Pons (tissue), 1 donor: ENCODE measurements at regions not wholly inside any gene's neighbourhood (a gene's known extent, or its start where the extent isn't known, plus 50 kb on each side); places are given as distances from the start of the nearest gene placed in this dataset.

Experiments
- DNase-seq: peaks from one replicate; pipeline ENCODE4 v3.0.0-alpha.2; 2016; ENCODE audit warnings: low spot score

GRCh38 chr4:188197566-188197965 lies 58.3 kb downstream of the TRIML1 start:
- no peak for DNase-seq

DNA sequence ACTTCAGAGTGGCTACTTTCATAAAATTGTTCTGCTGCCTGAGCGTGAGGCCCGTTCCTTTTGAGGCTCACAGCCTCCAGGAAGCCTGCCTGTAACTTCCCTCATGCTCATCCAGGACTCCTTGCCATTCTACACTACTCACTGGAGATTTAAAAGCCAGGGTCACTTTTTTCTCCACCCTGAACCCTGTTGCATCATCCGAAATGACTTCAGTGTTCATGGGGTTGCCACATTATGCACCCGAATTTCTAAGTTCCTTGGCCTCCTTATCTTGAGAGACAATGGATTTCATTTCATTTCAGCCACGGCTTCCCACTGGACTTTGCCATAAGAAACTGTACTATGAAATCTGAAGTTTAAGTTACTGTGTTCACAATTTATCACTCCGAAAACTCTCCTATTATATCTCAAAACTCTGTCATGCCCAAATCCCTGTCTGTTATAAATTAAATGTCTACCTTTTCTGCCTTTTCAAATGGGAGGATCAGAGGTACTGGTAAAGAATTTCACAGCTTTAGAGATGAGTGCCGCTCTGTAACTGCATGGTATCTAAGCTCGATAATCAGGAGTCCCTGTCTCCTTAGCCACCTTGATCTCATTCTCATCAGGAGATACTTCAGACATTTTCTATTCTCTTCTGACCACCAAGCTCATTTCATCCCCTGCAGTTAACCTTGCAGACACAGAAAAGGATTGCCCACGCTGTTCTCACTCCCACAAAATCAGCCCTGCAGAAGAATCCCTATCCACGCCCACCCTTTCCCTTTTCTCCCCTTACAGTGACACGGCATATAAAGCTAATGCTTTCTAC lies 59.9 kb downstream of the TRIML1 start:
- DNase-seq: no peak

- no peak for DNase-seq
These were observed 62.6 kb downstream of the TRIML1 start for GRCh38 chr4:188201851-188202250.

- DNase-seq: no peak
These were observed 67.5 kb downstream of the TRIML1 start for GRCh38 chr4:188206783-188207182.

- DNase-seq: no peak
These were observed 75.6 kb downstream of the TRIML1 start for GRCh38 chr4:188214861-188215260.

GRCh38 chr4:188218392-188218791 lies 79.2 kb downstream of the TRIML1 start:
- DNase-seq: no peak

DNA sequence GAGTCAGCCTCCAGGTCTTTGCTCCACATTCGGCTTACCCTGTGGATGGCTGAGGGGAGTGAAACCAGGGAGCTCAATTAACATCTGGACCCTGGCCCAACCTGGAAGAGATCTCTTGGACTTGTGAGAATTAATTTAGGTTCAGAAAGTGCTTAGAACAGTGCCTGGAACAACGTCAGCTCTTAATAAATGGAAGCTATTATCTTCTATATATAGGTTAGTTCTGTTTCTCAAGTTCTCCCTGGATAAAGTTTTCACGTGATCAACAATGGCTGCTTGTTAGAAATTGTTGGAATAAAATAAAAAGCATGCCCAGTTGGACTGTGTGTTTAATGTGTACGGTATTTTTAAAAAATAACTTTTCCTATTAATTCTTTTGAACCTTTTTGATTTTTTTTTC lies 80.8 kb downstream of the TRIML1 start:
- no peak for DNase-seq

- no peak for DNase-seq
These were observed 81.8 kb downstream of the TRIML1 start for GRCh38 chr4:188221090-188221489.

DNA sequence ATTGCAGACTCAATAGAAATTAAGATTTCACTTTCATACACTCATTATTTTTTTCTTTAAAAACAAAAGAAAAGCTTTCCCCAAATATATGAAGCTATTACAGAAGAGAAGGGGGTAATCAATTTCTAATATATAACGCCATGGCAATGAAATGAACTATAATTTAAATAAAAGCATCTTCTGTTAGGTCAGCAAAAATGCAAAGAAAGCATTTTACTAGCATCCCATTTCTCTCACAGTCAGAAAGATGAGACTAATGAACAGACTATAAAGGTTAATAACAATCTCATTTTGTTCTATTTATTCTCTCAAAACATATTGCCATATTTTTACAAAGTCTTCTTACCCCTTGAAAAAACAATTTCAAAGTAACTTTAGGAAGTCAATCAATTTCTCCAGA lies 89.0 kb downstream of the TRIML1 start:
- no peak for DNase-seq

DNA sequence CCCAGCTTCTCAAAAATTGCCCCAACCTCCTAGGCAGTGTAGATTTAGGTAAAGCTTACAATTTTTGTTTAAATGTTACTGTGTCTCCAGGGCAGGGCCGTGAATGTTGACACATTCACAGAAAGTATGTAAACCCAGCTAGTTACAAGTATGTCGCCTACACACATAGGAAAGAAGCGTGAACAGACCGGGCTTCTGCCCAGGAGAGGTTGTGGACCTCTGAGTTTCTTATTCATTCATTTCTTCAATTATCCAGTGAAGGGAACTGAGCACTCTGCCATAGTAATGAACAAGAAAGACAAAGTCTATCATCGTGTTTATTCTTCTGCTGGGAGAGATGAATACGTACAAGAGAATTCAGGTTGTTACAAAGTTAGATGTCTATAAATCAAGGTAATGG lies 93.2 kb downstream of the TRIML1 start:
- no peak for DNase-seq

DNA sequence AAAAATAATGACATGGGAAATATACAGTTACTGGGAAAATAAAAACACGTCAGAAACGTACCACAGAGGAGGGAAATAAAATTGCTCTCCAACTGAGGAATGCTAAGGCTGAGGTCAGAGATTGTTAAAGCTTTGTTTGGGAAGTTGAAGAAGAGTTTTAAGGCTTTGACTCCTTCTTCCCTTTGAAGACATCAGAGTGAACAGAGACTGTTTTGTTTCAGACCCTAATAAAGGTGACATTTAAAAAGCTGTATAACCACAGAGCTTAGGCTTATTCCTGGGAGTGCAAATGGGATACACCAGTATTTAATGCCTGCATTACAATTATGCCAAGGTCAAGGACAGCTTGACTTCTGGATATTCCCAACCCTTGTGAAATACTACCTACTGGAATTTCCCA lies 102.8 kb downstream of the TRIML1 start:
- DNase-seq: no peak

GRCh38 chr4:188245651-188246050 lies 106.4 kb downstream of the TRIML1 start:
- no peak for DNase-seq

- DNase-seq: no peak
These were observed 107.2 kb downstream of the TRIML1 start for GRCh38 chr4:188246488-188246887.

DNA sequence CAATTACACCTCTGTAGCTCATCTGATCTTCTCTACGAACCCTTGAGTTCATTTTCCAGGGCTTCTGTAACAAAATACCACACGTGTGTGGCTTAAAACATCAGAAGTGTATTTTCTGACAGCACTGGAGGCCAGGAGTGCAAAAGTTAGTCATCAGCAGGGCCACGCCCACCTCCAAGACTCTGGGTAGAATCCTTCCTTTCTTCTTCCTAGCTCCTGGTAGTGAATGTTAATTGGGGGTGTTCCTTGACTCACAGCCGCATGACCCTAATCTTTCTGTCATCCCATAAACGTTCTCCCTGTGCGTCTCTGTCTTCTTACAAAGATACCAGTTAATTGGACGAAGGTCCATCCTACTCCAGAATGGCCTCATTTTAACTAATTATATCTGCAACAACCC lies 115.0 kb downstream of the TRIML1 start:
- DNase-seq: no peak

DNA sequence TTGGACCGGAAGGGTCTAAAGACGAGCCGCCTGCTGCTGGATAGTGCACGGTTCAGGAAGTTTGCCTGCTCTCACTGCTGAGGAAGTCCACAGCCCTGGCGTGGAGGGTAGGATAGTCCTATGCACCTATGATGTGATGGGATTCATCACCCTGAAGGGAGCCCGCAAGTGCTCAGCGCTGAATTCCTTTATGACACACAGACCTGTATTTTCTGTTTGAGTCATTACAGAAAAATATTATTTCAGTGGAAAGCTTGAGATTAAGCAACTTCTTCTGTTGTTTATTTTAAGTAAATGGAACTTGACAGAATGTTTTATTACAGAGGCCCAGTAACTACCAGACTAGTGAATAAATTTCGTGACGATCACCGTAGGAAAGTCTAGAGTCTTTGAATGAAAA lies 123.2 kb downstream of the TRIML1 start:
- DNase-seq: no peak

DNA sequence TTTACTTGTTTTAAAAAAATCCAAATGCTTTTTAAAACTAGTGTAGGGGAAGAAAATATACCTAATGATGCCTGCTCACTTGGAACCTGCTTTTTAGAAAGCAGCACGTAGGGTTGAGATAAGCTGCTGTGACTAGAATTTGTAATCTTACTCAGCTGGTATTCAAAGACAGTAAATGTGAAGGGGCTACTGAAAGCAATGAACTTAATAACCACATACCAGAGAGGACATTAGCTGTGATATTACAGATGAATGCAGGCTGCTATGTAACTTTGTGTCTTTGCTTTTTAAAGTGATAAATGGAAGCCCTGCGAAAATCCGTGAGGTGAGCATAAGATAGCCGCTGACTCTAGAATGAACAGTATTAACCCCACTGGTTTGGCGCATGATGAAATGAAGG lies 124.1 kb downstream of the TRIML1 start:
- DNase-seq: no peak

DNA sequence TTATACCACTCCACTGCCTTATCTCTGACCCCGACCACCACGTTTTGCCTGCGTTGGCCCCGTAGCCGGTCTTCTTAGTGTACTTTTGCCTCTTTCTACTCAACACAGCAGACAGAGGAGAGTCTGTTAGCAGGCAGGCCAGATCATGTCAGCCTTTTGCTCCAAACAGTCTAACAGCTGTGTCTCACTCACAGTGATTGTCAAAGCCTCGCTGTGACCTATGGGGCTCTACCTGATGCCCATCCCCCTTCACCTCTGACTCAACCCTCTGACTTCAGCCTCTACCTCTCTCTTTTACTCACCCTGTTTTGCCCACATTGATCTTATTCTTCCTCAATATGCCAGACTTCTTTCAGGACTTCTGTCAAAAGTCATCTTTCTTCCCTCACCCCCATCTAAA lies 127.1 kb downstream of the TRIML1 start:
- DNase-seq: no peak

DNA sequence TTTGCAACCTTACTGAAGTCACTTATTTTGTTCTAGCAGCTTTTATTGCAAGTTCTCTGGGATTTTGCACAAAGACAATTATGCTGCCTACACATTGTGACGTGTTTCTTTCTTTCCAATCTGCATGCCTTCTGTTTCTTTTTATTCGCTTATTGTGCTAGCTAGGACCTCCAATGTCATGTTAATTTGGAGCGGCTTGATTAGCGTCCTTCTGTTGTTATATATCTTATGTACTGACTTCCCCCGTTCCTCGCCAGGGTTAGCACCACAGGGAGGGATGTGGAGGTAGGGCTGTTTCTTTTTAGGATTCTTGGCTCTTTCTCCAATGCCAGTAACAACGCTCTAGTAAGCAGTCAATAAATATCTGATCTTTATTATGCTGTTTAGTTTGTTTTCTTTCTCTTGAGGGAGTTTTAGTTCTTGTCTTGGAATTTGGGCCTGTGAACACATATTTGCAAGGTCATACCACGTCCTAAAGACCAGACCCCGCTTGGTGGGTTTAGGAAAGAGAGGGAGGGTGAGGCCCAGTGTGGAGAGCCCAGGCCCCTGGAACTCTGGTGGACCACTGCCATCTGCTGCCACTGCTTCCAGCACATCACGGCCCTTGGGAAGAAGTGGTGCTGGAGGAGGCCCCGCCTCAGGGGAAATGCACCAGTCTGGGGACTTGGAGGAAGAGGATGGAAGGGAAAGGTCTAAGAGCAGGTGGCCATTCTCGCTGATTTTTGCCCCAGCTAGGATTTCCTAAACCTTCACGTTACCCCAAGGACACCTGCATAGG lies 129.1 kb downstream of the TRIML1 start:
- DNase-seq: no peak

DNA sequence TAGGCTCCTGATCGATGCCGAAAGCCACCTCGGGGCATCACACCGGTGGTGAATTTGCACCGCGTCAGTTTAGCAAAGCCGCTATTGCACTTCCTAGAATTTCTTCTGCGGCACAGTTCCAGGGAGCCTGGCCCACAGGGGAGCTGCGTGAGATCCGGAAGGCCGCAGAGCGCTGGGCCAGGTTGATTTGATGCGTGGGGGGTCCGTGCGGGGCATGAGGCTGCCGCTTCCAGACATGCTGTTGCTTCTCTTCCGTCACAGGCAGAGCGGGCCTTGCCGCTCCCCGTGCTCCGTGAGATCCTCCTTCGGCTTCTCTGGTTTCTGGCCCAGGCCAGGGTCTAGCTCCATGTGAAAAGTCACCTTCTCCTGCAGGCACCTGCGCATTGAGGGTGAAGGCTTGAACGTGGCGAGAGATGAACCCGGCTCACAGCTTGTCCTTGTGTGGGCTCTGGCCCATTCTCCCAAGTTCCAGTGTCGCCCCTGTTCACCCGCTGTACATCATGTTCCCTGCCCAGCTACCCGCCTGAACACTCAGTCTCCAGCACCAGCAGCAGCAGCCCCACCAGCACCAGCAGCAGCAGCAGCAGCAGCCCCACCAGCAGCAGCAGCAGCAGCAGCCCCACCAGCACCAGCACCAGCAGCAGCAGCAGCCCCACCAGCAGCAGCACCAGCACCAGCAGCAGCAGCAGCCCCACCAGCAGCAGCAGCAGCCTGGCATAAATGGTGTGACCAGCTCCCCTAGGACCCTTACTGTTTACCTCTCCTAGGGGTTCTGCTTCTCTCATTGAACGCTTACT lies 131.2 kb downstream of the TRIML1 start:
- DNase-seq: no peak

DNA sequence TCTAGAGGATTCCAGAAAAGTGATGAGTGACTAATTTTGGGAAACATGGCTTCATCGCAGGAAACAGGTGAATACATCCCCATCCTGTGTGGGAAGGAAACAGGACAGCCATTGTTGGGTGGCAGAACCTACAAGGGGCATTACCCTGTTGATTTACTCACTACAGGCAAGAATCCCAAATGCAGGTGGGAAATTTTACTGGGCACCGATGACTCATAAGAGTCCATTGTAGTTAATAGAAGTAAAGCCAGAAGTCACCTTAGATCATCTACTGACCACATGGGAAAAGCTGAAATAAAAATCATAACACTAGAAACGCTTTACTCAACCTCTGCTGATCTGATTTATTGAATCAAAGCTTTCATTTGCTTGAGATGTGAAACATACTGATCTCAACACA lies 136.4 kb downstream of the TRIML1 start:
- DNase-seq: no peak

GRCh38 chr4:188279184-188279583 lies 139.9 kb downstream of the TRIML1 start:
- DNase-seq: no peak

- DNase-seq: no peak
These were observed 143.4 kb downstream of the TRIML1 start for GRCh38 chr4:188282471-188283232.
